ENCODE measurements at regions not wholly inside any gene's neighbourhood (a gene's known extent, or its start where the extent isn't known, plus 50 kb on each side); places are given as distances from the start of the nearest gene placed in this dataset.

DNA sequence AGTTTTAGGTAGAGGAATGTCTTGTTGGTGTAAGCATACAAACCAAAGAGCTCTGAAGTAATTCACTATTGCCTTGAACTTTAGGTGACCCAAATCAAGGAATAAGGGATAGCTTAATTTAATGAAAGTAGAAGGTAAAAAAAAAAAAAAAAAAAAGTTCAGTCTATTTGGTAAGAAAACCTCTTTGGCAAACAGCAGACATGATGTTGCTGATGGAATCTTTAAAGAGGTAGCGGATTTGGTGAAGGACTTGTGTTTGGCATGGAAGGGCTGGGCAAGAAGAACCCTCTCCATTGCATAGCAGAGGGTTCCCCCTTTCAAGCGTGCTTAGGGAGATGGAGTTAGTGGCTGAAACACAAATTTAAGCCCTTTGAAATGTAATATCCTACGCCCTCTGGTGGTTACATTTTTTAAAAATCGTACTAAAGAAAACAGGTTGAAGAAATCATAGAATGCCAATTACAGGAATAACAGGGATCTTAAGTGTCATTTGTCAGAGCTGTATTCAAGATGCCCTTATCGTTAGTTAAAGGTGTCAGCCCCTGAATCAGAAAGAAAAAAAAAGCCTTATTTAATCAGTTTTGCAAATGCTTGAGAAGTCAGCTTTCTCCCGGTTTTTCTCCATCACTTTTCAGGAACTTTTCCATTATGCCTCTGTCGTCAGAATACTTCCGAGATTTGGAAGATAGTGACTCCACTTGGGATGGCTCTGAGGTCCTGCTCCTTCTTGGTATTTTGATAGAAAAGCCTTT lies 383.1 kb downstream of the KCNJ2 start:
- Histone ChIP-seq H3K36me3 (ENCODE audit: control insufficient read depth, insufficient read depth, low read length) (no peaks in the 10 kb centered on the region), H3K27me3 (ENCODE audit: control insufficient read depth, insufficient read depth, low read length) (no peaks in the 10 kb centered on the region), H3K4me3 (ENCODE audit: low read depth, low read length) (no peak overlapping the region)
- TF ChIP-seq, protein P1, sequence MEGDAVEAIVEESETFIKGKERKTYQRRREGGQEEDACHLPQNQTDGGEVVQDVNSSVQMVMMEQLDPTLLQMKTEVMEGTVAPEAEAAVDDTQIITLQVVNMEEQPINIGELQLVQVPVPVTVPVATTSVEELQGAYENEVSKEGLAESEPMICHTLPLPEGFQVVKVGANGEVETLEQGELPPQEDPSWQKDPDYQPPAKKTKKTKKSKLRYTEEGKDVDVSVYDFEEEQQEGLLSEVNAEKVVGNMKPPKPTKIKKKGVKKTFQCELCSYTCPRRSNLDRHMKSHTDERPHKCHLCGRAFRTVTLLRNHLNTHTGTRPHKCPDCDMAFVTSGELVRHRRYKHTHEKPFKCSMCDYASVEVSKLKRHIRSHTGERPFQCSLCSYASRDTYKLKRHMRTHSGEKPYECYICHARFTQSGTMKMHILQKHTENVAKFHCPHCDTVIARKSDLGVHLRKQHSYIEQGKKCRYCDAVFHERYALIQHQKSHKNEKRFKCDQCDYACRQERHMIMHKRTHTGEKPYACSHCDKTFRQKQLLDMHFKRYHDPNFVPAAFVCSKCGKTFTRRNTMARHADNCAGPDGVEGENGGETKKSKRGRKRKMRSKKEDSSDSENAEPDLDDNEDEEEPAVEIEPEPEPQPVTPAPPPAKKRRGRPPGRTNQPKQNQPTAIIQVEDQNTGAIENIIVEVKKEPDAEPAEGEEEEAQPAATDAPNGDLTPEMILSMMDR (IDR thresholded peaks at IDR 0.05; ENCODE audit: insufficient read depth, low read length, poor library complexity, severe bottlenecking), result peak; percentile 41
- DNase-seq (ENCODE audit: low read depth), result no peak

DNA sequence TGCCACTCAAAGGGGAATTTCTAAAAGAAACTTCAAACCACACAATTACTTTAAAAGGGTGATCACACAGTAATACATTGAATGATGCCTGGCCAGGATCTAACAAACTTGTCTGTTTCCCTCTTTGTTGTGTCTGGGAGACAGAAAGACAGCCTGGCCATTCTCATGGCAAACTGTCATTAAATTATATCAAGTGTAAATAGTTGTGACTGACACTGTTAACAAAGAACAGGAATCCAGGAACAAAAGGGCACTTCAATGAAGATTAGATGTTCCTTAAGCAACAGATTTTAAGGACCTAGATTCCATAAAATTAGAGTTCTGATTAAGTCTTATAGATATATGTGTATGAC lies 383.6 kb downstream of the KCNJ2 start:
- no peak for DNase-seq (ENCODE audit: low read depth)
- TF ChIP-seq, protein P1 (IDR thresholded peaks at IDR 0.05; ENCODE audit: insufficient read depth, low read length, poor library complexity, severe bottlenecking), result no peak
- Histone ChIP-seq H3K36me3 (ENCODE audit: control insufficient read depth, insufficient read depth, low read length) (no peaks in the 10 kb centered on the region), H3K4me3 (ENCODE audit: low read depth, low read length) (no peak overlapping the region), H3K27me3 (ENCODE audit: control insufficient read depth, insufficient read depth, low read length) (no peaks in the 10 kb centered on the region)

DNA sequence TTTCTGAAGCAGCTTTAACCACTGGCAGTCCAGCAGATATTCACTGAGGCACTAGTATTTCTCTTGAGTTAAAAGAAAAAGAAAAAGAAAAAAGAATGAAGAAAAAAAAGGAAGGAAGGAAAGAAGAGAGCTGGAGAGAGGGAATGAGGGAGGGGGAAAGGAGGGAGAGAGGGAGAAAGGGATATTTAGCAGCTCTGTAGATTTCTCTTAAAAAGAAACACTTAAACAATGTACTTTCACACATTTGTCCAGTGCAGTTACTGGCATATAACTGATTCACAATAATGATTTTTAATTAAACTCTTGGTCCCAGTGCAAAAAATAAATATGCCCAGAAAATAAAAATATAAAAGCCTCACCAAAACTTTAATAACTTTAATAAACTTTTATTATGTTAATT lies 386.4 kb downstream of the KCNJ2 start:
- no peak for DNase-seq (ENCODE audit: low read depth)
- Histone ChIP-seq H3K27me3 (ENCODE audit: control insufficient read depth, insufficient read depth, low read length) (no peaks in the 10 kb centered on the region), H3K4me3 (ENCODE audit: low read depth, low read length) (no peak overlapping the region), H3K36me3 (ENCODE audit: control insufficient read depth, insufficient read depth, low read length) (no peaks in the 10 kb centered on the region)
- TF ChIP-seq, protein P1 (IDR thresholded peaks at IDR 0.05; ENCODE audit: insufficient read depth, low read length, poor library complexity, severe bottlenecking), result no peak

DNA sequence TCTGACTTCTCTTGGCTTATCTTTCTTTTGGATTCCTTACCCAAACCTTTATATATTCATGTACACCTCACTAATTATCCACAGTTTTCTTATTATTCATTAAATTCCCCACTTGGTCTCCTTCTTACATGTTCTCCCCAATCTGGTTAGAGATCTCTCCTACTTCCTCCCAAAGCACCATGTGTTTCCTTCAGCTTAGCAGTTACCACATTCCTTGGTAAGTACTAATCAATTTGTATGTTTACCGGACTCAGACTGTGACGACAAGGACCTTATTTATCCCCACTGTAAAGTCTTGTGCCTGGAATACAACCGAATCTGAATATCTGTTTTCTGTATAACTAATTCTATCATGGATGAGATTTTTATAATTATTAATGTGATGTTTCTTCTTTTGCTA lies 389.5 kb downstream of the KCNJ2 start:
- Histone ChIP-seq H3K27me3 (ENCODE audit: control insufficient read depth, insufficient read depth, low read length) (no peaks in the 10 kb centered on the region), H3K4me3 (ENCODE audit: low read depth, low read length) (no peak overlapping the region), H3K36me3 (ENCODE audit: control insufficient read depth, insufficient read depth, low read length) (no peaks in the 10 kb centered on the region)
- TF ChIP-seq, protein P1 (IDR thresholded peaks at IDR 0.05; ENCODE audit: insufficient read depth, low read length, poor library complexity, severe bottlenecking), result no peak
- no peak for DNase-seq (ENCODE audit: low read depth)

DNA sequence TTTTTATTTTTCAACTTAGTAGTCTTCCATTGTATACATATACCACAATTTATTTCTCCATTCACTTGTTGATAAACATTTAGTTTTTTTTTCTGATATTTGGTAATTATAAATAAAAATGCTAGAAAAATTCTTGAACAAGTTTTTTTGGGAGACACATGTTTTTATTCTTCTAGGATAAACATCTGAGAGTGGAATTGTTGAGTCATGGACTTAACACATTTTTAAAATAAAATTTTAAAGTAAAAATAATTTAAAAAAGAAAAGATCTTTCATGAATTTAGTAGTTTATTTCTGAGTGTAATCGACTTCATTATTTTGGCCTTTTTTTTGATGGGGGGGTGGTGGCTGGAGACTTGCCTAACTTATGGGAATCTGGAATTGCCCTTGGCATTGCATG lies 391.1 kb downstream of the KCNJ2 start:
- Histone ChIP-seq H3K36me3 (ENCODE audit: control insufficient read depth, insufficient read depth, low read length) (no peaks in the 10 kb centered on the region), H3K4me3 (ENCODE audit: low read depth, low read length) (no peak overlapping the region), H3K27me3 (ENCODE audit: control insufficient read depth, insufficient read depth, low read length) (no peaks in the 10 kb centered on the region)
- TF ChIP-seq, protein P1 (IDR thresholded peaks at IDR 0.05; ENCODE audit: insufficient read depth, low read length, poor library complexity, severe bottlenecking), result no peak
- no peak for DNase-seq (ENCODE audit: low read depth)

DNA sequence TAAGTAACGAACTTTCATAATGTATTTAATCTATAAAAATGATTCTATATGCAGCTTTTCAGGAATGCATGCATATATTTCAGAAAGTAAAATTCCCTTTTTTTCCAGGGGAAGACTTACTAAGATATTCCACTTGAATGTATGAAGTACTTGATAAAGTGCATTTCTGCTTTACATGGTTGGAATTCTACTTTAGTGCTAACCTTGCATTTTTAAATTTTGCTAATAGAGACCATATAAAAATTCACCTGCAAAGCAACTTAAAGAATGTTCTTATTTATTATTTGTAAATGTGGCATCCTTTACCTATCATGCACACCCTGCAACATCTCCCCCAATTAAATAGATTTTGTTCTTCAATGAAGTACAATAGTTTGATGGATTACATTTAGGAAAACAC lies 392.8 kb downstream of the KCNJ2 start:
- no peaks in the 10 kb centered on the region for H3K27me3 ChIP-seq (ENCODE audit: control insufficient read depth, insufficient read depth, low read length)
- no peak for DNase-seq (ENCODE audit: low read depth)
- no peaks in the 10 kb centered on the region for H3K36me3 ChIP-seq (ENCODE audit: control insufficient read depth, insufficient read depth, low read length)
- H3K4me3 ChIP-seq (ENCODE audit: low read depth, low read length), result no peak overlapping the region
- TF ChIP-seq, protein P1 (IDR thresholded peaks at IDR 0.05; ENCODE audit: insufficient read depth, low read length, poor library complexity, severe bottlenecking), result no peak
